ENCODE measurements at regions not wholly inside any gene's neighbourhood (a gene's known extent, or its start where the extent isn't known, plus 50 kb on each side); places are given as distances from the start of the nearest gene placed in this dataset.

GRCh38 chr12:85441025-85441424, 161.0 kb downstream of the ALX1 start:
- H3K36me3 Mint-ChIP-seq (ENCODE audit: low read depth): no peaks in the 10 kb centered on the region
- peaks cover 0 to 5% of the 10 kb centered on the region in 2 experiments for H3K9me3 ChIP-seq (ENCODE audit: control insufficient read depth in 1 of 2, insufficient read depth in 1 of 2, low read length in 2 of 2)
- DNase-seq (no peak), ATAC-seq (ENCODE audit: poor library complexity) (no peak)
- intact Hi-C loops (cut with DNase I, micrococcal nuclease): no loop called here
- no peaks in the 10 kb centered on the region for H3K27me3 ChIP-seq (ENCODE audit: control insufficient read depth in 1 of 2, insufficient read depth in 2 of 2, low read length in 2 of 2)
- no peaks in the 10 kb centered on the region for H3K4me1 Mint-ChIP-seq (ENCODE audit: low read depth)
- H3K27ac ChIP-seq (ENCODE audit: low read depth in 1 of 2, low read length in 2 of 2): no peak overlapping the region
- H3K4me1 ChIP-seq (ENCODE audit: insufficient read depth, low read length): no peaks in the 10 kb centered on the region
- H3K27ac Mint-ChIP-seq: no peak overlapping the region
- peaks cover 2% of the 10 kb centered on the region for H3K9me3 Mint-ChIP-seq
- H3K4me3 Mint-ChIP-seq: no peak overlapping the region
- no peak overlapping the region for H3K4me3 ChIP-seq (ENCODE audit: low read length)
- TF ChIP-seq CTCF (IDR thresholded peaks at IDR 0.05): no peak
- H3K36me3 ChIP-seq (ENCODE audit: insufficient read depth, low read length): no peaks in the 10 kb centered on the region
- POLR2A ChIA-PET: no interaction called here
- CTCF ChIA-PET: no interaction called here
- no peaks in the 10 kb centered on the region for H3K27me3 Mint-ChIP-seq

GRCh38 chr12:85441741-85442140, 161.7 kb downstream of the ALX1 start:
- POLR2A ChIA-PET: no interaction called here
- ATAC-seq (ENCODE audit: poor library complexity): no peak

GRCh38 chr12:85445060-85445938, 165.3 kb downstream of the ALX1 start:
- peaks cover 0 to 5% of the 10 kb centered on the region in 2 experiments for H3K9me3 ChIP-seq (ENCODE audit: control insufficient read depth in 1 of 2, insufficient read depth in 1 of 2, low read length in 2 of 2)
- no peaks in the 10 kb centered on the region for H3K27me3 ChIP-seq (ENCODE audit: control insufficient read depth in 1 of 2, insufficient read depth in 2 of 2, low read length in 2 of 2)
- Mint-ChIP-seq H3K36me3 (ENCODE audit: low read depth) (no peaks in the 10 kb centered on the region), H3K27me3 (no peaks in the 10 kb centered on the region), H3K4me1 (ENCODE audit: low read depth) (no peaks in the 10 kb centered on the region), H3K4me3 (no peak overlapping the region), H3K27ac (no peak overlapping the region), H3K9me3 (no peaks in the 10 kb centered on the region)
- intact Hi-C loops (cut with DNase I, micrococcal nuclease): no loop called here
- ChIA-PET POLR2A (no interaction called here), CTCF (no interaction called here)
- H3K36me3 ChIP-seq (ENCODE audit: insufficient read depth, low read length): no peaks in the 10 kb centered on the region
- H3K4me1 ChIP-seq (ENCODE audit: insufficient read depth, low read length): no peaks in the 10 kb centered on the region
- no peak overlapping the region for H3K27ac ChIP-seq (ENCODE audit: low read depth in 1 of 2, low read length in 2 of 2)
- ATAC-seq (ENCODE audit: poor library complexity): no peak
- no peak overlapping the region for H3K4me3 ChIP-seq (ENCODE audit: low read length)
- TF ChIP-seq CTCF (IDR thresholded peaks at IDR 0.05): no peak
- DNase-seq: no peak

More at GRCh38 chr12:85441741-85442140, 161.7 kb downstream of the ALX1 start:
- H3K4me1 ChIP-seq (ENCODE audit: insufficient read depth, low read length): no peaks in the 10 kb centered on the region
- no peak for TF ChIP-seq CTCF (IDR thresholded peaks at IDR 0.05)
- H3K9me3 Mint-ChIP-seq: peaks cover 2% of the 10 kb centered on the region
- H3K27me3 Mint-ChIP-seq: no peaks in the 10 kb centered on the region
- peaks cover 0 to 5% of the 10 kb centered on the region in 2 experiments for H3K9me3 ChIP-seq (ENCODE audit: control insufficient read depth in 1 of 2, insufficient read depth in 1 of 2, low read length in 2 of 2)
- no peak overlapping the region for H3K4me3 ChIP-seq (ENCODE audit: low read length)
- H3K27ac Mint-ChIP-seq: no peak overlapping the region
- no peaks in the 10 kb centered on the region for H3K36me3 ChIP-seq (ENCODE audit: insufficient read depth, low read length)
- CTCF ChIA-PET: no interaction called here
- intact Hi-C loops (cut with DNase I, micrococcal nuclease): no loop called here
- no peak overlapping the region for H3K27ac ChIP-seq (ENCODE audit: low read depth in 1 of 2, low read length in 2 of 2)
- no peaks in the 10 kb centered on the region for H3K36me3 Mint-ChIP-seq (ENCODE audit: low read depth)
- no peaks in the 10 kb centered on the region for H3K27me3 ChIP-seq (ENCODE audit: control insufficient read depth in 1 of 2, insufficient read depth in 2 of 2, low read length in 2 of 2)
- H3K4me1 Mint-ChIP-seq (ENCODE audit: low read depth): no peaks in the 10 kb centered on the region
- H3K4me3 Mint-ChIP-seq: no peak overlapping the region
- DNase-seq: no peak
